ENCODE measurements at regions not wholly inside any gene's neighbourhood (a gene's known extent, or its start where the extent isn't known, plus 50 kb on each side); places are given as distances from the start of the nearest gene placed in this dataset.

- TF ChIP-seq CTCF (IDR thresholded peaks at IDR 0.05) (no peak), POLR2A (IDR thresholded peaks at IDR 0.05) (no peak)
Observed at GRCh38 chr4:108540536-108540935, 79.8 kb upstream of the RPL34 start.
